Thymus (tissue), 11 donors: ENCODE measurements at regions not wholly inside any gene's neighbourhood (a gene's known extent, or its start where the extent isn't known, plus 50 kb on each side); places are given as distances from the start of the nearest gene placed in this dataset.
"Not testable (repeated sequence)": the region's sequence is repeated elsewhere in the genome, so short reads cannot be mapped to it uniquely, and the experiment has no call there.

Source experiments
- DNase-seq, 9 donors: peaks; one replicate each; pipeline ENCODE4 v3.0.0-alpha.2; 2013; ENCODE audit warnings: low spot score in 9 of 9, low read depth in 6 of 9, missing footprints in 1 of 9
- H3K27ac ChIP-seq, 2 donors: one replicate each; pipeline ENCODE4 v1.5.1; 2013; ENCODE audit warnings: control low read depth in 1 of 2, low read depth in 1 of 2, low read length in 1 of 2, mild to moderate bottlenecking in 1 of 2, moderate library complexity in 1 of 2
- H3K27me3 ChIP-seq, 2 donors: one replicate each; pipeline ENCODE4 v1.5.1; 2013; ENCODE audit warnings: low read length in 1 of 2; ENCODE audit not compliant: control insufficient read depth in 2 of 2, insufficient read depth in 1 of 2
- H3K36me3 ChIP-seq, 2 donors: one replicate each; pipeline ENCODE4 v1.5.1; 2013; ENCODE audit warnings: low read length in 1 of 2, mild to moderate bottlenecking in 1 of 2, moderate library complexity in 1 of 2; ENCODE audit not compliant: control insufficient read depth in 2 of 2, insufficient read depth in 2 of 2
- H3K4me1 ChIP-seq, 2 donors: one replicate each; pipeline ENCODE4 v1.5.1; 2013; ENCODE audit warnings: low read length in 2 of 2; ENCODE audit not compliant: control insufficient read depth in 2 of 2, insufficient read depth in 2 of 2
- H3K4me3 ChIP-seq, 2 donors: one replicate each; pipeline ENCODE4 v1.5.1; 2013; ENCODE audit warnings: low read length in 2 of 2, control low read depth in 1 of 2, mild to moderate bottlenecking in 1 of 2
- H3K9me3 ChIP-seq, 2 donors: one replicate each; pipeline ENCODE4 v1.5.1; 2013; ENCODE audit warnings: low read length in 1 of 2, mild to moderate bottlenecking in 1 of 2; ENCODE audit not compliant: control insufficient read depth in 2 of 2, insufficient read depth in 1 of 2
- WGBS: extraction: QIAGEN DNeasy Blood & Tissue Kit; methylation state at CpG from one replicate; pipeline ENCODE4 v1.1.7; 2013; 5-methylcytosine and 5-hydroxymethylcytosine counted together
- donor health status: healthy.

DNA sequence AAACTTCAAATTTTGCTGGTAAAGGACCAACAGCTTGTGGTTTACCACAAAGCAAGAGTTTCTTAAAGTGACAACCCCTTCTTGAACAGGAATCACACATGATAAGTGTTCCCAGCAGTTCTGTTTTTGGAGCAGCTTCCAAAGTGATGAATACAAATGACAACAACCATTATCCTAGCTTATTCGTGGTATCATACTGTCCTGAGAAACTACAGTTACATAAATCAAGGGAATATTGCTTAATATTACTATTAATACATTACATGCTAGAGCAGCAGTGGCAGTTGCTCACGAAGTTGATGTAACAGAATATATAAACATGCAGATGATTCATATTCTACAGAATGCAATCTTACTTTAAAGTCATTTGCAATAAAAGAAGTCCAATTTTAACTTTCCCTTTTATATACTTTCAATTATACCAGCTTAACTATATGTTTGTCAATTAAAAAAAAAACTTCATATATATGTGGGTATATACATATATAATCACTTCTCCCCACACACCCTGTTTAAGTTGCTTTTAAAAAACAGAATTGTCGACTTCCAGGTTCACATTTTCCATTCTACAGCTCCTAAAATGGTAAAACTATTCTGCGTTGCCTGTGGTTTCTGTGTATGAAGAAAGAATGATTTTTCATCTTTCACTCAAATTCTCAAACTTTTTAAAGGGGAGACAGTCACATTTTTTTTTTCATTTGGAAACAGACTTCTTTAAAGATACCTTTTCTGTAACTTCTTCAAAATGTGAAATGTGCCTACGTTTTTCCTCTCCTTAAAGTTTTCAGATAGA lies 713.6 kb downstream of the TDRD15 start:
- WGBS = 77% methylated on average over 5 of the region's 5 CpGs
- no peak for DNase-seq
- H3K4me1 ChIP-seq = no peaks in the 10 kb centered on the region

DNA sequence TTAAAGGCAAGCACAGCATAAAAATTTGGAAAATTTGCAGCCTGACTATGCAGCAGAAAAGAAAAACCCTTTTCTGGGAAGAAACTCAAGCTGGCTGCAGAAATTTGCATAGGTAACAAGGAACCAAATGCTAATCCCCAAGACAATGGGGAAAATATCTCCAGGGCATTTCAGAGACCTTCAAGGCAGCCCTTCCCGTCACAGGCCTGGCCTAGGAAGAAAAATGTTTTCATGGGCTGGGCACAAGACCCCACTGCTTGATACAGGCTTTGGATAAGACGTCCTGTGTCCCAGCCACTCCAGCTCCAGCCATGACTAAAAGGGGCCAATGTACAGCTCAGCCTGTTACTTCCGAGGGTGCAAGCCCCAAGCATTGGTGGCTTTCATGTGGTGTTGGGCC lies 717.6 kb downstream of the TDRD15 start:
- Histone ChIP-seq H3K4me1 (no peaks in the 10 kb centered on the region), H3K27me3 (no peaks in the 10 kb centered on the region), H3K4me3 (no peak overlapping the region), H3K9me3 (peaks cover 0 to 7% of the 10 kb centered on the region in 2 donors), H3K27ac (no peak overlapping the region), H3K36me3 (no peaks in the 10 kb centered on the region)
- WGBS = 78% methylated on average over 3 of the region's 3 CpGs
- DNase-seq = no peak

More for the DNA sequence above, 713.6 kb downstream of the TDRD15 start:
- H3K27ac ChIP-seq = no peak overlapping the region
- peaks cover 0 to 7% of the 10 kb centered on the region in 2 donors for H3K9me3 ChIP-seq
- H3K36me3 ChIP-seq = no peaks in the 10 kb centered on the region
- H3K4me3 ChIP-seq = no peak overlapping the region
- H3K27me3 ChIP-seq = no peaks in the 10 kb centered on the region

DNA sequence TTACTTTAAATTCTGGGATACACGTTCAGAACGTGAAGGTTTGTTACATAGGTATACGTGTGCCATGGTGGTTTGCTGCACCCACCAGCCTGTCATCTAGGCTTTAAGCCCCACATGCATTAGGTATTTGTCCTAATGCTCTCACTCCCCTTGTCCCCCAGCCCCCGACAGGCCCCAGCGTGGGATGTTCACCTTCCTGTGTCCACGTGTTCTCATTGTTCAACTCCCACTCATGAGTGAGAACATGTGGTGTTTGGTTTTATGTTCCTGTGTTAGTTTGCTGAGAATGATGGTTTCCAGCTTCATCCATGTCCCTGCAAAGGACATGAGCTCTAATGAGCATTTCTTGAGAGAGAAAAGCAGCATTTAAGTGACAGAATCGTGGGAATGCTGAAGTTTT lies 726.6 kb downstream of the TDRD15 start:
- H3K36me3 ChIP-seq, H3K9me3 ChIP-seq, H3K27ac ChIP-seq, H3K27me3 ChIP-seq, H3K4me3 ChIP-seq, DNase-seq, H3K4me1 ChIP-seq: not testable (repeated sequence)
- 85% methylated on average over 7 of the region's 7 CpGs for WGBS

DNA sequence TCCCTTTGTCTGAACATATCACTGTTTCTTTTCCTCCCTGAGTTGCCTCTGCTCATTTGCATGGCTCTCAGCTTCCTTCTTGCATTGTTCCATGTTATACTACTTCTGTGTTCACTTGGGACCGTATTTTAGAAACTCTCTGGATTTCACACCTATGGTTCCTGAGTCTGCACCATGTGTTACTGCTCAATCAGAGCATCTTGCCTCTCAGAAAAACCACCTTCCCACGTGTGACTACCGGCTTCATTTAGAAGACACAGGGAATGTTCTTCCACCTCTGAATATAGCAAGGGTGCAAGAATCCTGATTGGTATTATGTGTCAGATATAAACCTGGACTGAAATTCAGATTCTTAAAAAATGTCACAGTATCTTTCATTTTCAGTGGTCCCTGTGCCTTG lies 731.2 kb downstream of the TDRD15 start:
- WGBS = 89% methylated on average over 3 of the region's 3 CpGs

DNA sequence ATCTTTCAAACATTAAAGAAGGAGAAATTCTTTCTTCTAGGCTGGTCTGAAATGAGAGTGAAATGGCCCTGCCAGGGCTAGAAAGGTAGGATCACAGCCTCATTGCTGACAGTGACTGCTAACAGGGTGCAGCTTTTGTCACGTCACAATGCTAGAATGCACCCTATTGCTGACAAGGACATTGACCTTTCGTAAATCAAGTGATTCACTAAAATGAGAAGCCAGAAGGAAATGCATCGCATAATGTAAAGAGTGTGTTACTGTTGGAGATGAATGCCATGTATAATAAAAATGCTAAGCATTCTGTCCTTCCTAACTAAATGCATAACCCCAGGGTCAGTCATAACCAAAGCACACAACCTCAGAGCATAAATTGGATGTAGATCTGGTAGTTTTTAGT lies 732.9 kb downstream of the TDRD15 start:
- H3K4me3 ChIP-seq = no peak overlapping the region
- no peaks in the 10 kb centered on the region for H3K27me3 ChIP-seq
- no peaks in the 10 kb centered on the region for H3K36me3 ChIP-seq
- no peaks in the 10 kb centered on the region for H3K9me3 ChIP-seq
- no peaks in the 10 kb centered on the region for H3K4me1 ChIP-seq
- 94% methylated on average over 3 of the region's 3 CpGs for WGBS
- H3K27ac ChIP-seq = no peak overlapping the region
- DNase-seq = no peak

More for the DNA sequence above, 731.2 kb downstream of the TDRD15 start:
- H3K27ac ChIP-seq = no peak overlapping the region
- H3K4me1 ChIP-seq = no peaks in the 10 kb centered on the region
- DNase-seq = no peak
- H3K36me3 ChIP-seq = no peaks in the 10 kb centered on the region
- no peaks in the 10 kb centered on the region for H3K27me3 ChIP-seq
- H3K4me3 ChIP-seq = no peak overlapping the region
- H3K9me3 ChIP-seq = no peaks in the 10 kb centered on the region

DNA sequence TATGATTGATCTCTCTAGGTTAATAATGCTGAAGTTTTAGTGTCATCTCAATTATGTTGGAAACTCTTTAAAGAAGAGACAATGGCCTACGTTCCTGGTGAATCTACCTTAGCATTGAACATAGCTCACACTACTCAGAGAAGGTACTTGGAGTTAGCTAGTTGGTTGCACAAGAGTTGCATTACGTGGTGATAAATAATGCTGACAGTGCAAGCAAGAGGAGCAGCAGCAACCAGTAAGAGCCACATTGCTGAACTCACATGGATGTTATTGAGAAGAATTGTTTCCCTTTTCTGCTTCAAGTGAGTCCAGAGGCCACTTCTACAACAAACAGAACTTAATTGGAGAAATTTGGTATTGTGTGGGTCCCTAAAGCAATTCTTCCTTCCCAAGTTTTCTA lies 737.1 kb downstream of the TDRD15 start:
- Histone ChIP-seq H3K9me3 (peaks cover 0 to under 1% of the 10 kb centered on the region in 2 donors), H3K4me1 (no peaks in the 10 kb centered on the region), H3K27ac (no peak overlapping the region), H3K36me3 (no peaks in the 10 kb centered on the region), H3K4me3 (no peak overlapping the region), H3K27me3 (no peaks in the 10 kb centered on the region)
- 74% methylated on average over 2 of the region's 2 CpGs for WGBS
- no peak for DNase-seq

DNA sequence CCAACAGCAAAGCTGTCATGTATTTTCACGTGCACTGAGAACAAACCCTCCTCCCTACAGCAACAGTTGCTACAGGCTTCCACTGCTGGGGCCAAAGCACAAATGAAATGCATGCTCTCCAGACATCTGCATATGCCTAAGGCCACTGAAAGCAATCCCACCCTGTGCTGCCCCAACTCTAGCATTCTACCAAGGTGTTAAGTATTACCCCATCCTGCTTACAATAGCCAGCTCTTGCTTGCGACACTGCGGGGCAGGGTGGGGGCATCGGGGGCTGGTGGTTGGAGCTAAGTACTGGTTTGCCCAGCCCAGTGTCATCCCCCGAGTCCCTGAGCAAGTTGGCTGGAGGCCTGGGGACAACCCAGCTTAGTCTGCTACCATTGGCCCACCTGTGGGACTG lies 742.5 kb downstream of the TDRD15 start:
- WGBS = 83% methylated on average over 5 of the region's 5 CpGs

DNA sequence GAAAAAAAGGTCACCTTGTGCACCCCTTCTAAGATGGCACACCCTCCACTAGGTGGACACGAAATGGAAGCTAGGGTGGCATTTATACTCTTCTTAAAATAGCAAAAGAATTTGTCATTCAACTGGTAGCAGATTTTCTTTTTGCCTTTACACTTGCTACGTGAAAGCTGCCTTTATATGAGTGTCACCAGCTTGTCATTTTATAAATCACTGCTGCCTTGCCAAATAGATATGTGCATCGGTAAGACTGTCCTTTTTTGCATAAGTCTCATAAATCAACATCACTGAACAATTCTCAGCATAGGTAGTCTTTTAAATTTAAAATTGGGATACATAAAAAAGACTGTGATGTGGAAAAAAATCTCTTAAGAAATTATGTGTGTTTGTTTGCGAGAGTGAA lies 764.1 kb downstream of the TDRD15 start:
- no peak for DNase-seq
- no peaks in the 10 kb centered on the region for H3K27me3 ChIP-seq
- no peak overlapping the region for H3K27ac ChIP-seq
- WGBS = 82% methylated on average over 4 of the region's 4 CpGs
- H3K4me1 ChIP-seq = no peaks in the 10 kb centered on the region
- H3K9me3 ChIP-seq = no peaks in the 10 kb centered on the region
- H3K36me3 ChIP-seq = no peaks in the 10 kb centered on the region
- no peak overlapping the region for H3K4me3 ChIP-seq

More for the DNA sequence above, 742.5 kb downstream of the TDRD15 start:
- Histone ChIP-seq H3K4me1 (no peaks in the 10 kb centered on the region), H3K36me3 (no peaks in the 10 kb centered on the region), H3K27me3 (no peaks in the 10 kb centered on the region), H3K27ac (no peak overlapping the region), H3K9me3 (peaks cover 0 to 5% of the 10 kb centered on the region in 2 donors), H3K4me3 (no peak overlapping the region)
- DNase-seq = no peak

DNA sequence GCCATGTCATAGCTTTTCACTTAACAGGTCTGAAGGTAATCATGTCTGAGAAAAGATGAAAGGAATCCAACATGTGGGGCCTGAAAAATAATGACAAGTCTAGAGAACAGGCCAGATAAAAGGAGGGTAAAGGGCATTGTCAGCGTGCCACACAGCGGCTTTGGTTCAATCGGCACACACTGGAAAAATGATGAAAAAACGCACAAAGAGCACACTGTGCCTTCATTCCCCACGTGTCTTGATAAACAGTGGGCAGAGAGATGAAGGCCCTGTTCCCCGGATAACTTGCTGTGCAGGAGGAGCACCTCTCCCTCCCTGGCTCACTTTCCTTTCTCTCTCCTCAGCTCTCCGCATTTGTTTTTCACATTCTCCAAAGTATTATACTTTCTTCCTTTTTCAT lies 766.3 kb downstream of the TDRD15 start:
- Histone ChIP-seq H3K9me3 (no peaks in the 10 kb centered on the region), H3K4me3 (no peak overlapping the region), H3K4me1 (no peaks in the 10 kb centered on the region), H3K36me3 (no peaks in the 10 kb centered on the region), H3K27me3 (no peaks in the 10 kb centered on the region), H3K27ac (no peak overlapping the region)
- WGBS = 84% methylated on average over 7 of the region's 7 CpGs
- DNase-seq = no peak
